HepG2 (cell line): ENCODE measurements at regions not wholly inside any gene's neighbourhood (a gene's known extent, or its start where the extent isn't known, plus 50 kb on each side); places are given as distances from the start of the nearest gene placed in this dataset.
"Not testable (repeated sequence)": the region's sequence is repeated elsewhere in the genome, so short reads cannot be mapped to it uniquely, and the experiment has no call there.

Experiments
- ATAC-seq: fragments of 200-7000 bp; cut with Tn5 transposase; 3 replicates; pipeline ENCODE4 v1.9.1; 2020; ENCODE audit warnings: mild to moderate bottlenecking, moderate library complexity
- BruUV-seq: library from RNA; stranded (reverse); fragments of 400-500 nt; replicated peaks from 2 replicates; lab custom pipeline; 2021; lab: Mats Ljungman, UMichigan
- CTCF ChIA-PET: fragments of 300-600 bp; formaldehyde crosslinking; extraction: SDS; loops from one replicate; lab custom pipeline; 2021; ENCODE audit warnings: low total read pairs, inconsistent platforms, low intra/inter-chr PET ratio; lab: Yijun Ruan, JAX
- POLR2A ChIA-PET: fragments of 350-600 bp; sonication (Branson Sonifier 250); formaldehyde crosslinking; loops from one replicate; lab custom pipeline; 2020; ENCODE audit warnings: antibody characterized with exemption, inconsistent platforms; lab: Yijun Ruan, JAX
- DNase-seq: peaks from one replicate; pipeline ENCODE4 v3.0.0-alpha.2; 2015; ENCODE audit warnings: low spot score
- FAIRE-seq: peaks from 3 replicates; lab custom pipeline; 2011; peaks lifted over from hg19 to GRCh38; lab: Jason Lieb, UNC
- H2AFZ ChIP-seq: one replicate; pipeline ENCODE4 v1.6.1; 2011; ENCODE audit warnings: low read length, inconsistent platforms
- H3K27ac ChIP-seq: fragments of 300-600 bp; 3 replicates; pipeline ENCODE4 v1.8.0; 2011; ENCODE audit warnings: mixed run types, mild to moderate bottlenecking, mixed read lengths, low read length, inconsistent platforms; ENCODE audit not compliant: insufficient read depth; ENCODE audit errors: extremely low read length
- H3K27me3 ChIP-seq, 2 experiments: fragments of 200-600 bp in 1 of 2; 2 replicates in 1 of 2; 3 replicates in 1 of 2; pipeline versions ENCODE4 v1.6.0 to v1.8.0; 2011; ENCODE audit warnings: low read length in 2 of 2, mild to moderate bottlenecking in 2 of 2, moderate library complexity in 2 of 2, inconsistent platforms in 1 of 2; ENCODE audit not compliant: insufficient read depth in 2 of 2, control insufficient read depth in 1 of 2
- H3K36me3 ChIP-seq, 2 experiments: fragments of 200-600 bp in 1 of 2; replicated peaks in 1 of 2; 2 replicates in 1 of 2; 3 replicates in 1 of 2; pipeline versions ENCODE4 v1.5.1 to v1.8.0; 2011; ENCODE audit warnings: low read length in 2 of 2, inconsistent platforms in 1 of 2; ENCODE audit not compliant: insufficient read depth in 2 of 2, control insufficient read depth in 1 of 2
- H3K4me1 ChIP-seq: 2 replicates; pipeline ENCODE4 v1.5.1; 2012; ENCODE audit warnings: low read length, inconsistent platforms; ENCODE audit not compliant: insufficient read depth
- H3K4me2 ChIP-seq: 2 replicates; pipeline ENCODE4 v1.6.0; 2011; ENCODE audit warnings: low read depth, low read length, inconsistent platforms
- H3K4me3 ChIP-seq, 3 experiments: fragments of 200-600 bp in 1 of 3; sonication (generic), shearing (Covaris generic) in 1 of 3; replicated peaks in 1 of 3; 2 replicates each; pipeline ENCODE4 v1.5.1; 2011 to 2016; ENCODE audit warnings: low read length in 3 of 3, inconsistent platforms in 2 of 3, low read depth in 2 of 3, mild to moderate bottlenecking in 2 of 3, control low read depth in 1 of 3, mixed read lengths in 1 of 3; ENCODE audit not compliant: insufficient read depth in 1 of 3
- H3K79me2 ChIP-seq: one replicate; pipeline ENCODE4 v1.6.1; 2011; ENCODE audit warnings: low read length, inconsistent platforms; ENCODE audit not compliant: insufficient read depth
- H3K9ac ChIP-seq: 2 replicates; pipeline ENCODE4 v1.6.0; 2011; ENCODE audit warnings: mild to moderate bottlenecking, low read depth, low read length, inconsistent platforms; ENCODE audit not compliant: insufficient read depth
- H3K9me3 ChIP-seq: 2 replicates; pipeline ENCODE4 v1.5.1; 2012; ENCODE audit warnings: mild to moderate bottlenecking, low read length
- H4K20me1 ChIP-seq: 2 replicates; pipeline ENCODE4 v1.6.0; 2011; ENCODE audit warnings: inconsistent platforms, mild to moderate bottlenecking, low read length, moderate library complexity; ENCODE audit not compliant: insufficient read depth
- BRD4 ChIP-seq: sonication (generic); formaldehyde crosslinking; IDR thresholded peaks from 2 replicates; pipeline ENCODE4 v1.4.0; 2020; ENCODE audit warnings: missing genetic modification reagents
- CENPBD1 ChIP-seq: sonication (generic); formaldehyde crosslinking; IDR thresholded peaks from 2 replicates; pipeline ENCODE4 v1.8.0; 2022; ENCODE audit warnings: missing genetic modification reagents, low read depth, mild to moderate bottlenecking, borderline replicate concordance
- CENPT ChIP-seq: sonication (generic); formaldehyde crosslinking; IDR thresholded peaks from 2 replicates; pipeline ENCODE4 v1.8.0; 2022; ENCODE audit warnings: low read depth, mild to moderate bottlenecking, moderate library complexity, missing genetic modification reagents
- ELK4 ChIP-seq: sonication (generic); formaldehyde crosslinking; IDR thresholded peaks from 2 replicates; pipeline ENCODE4 v1.9.0; 2021; ENCODE audit warnings: missing genetic modification reagents, borderline replicate concordance
- NFIB ChIP-seq: sonication (generic); formaldehyde crosslinking; IDR thresholded peaks from 2 replicates; pipeline ENCODE4 v1.9.0; 2021; ENCODE audit warnings: missing genetic modification reagents, mild to moderate bottlenecking, borderline replicate concordance
- NRL ChIP-seq: sonication (generic); formaldehyde crosslinking; IDR thresholded peaks from 2 replicates; pipeline ENCODE4 v1.5.0; 2020; ENCODE audit warnings: missing genetic modification reagents, mild to moderate bottlenecking, moderate library complexity, borderline replicate concordance
- PLSCR1 ChIP-seq: sonication (generic); formaldehyde crosslinking; IDR thresholded peaks from 2 replicates; pipeline ENCODE4 v1.5.0; 2020; ENCODE audit warnings: missing genetic modification reagents, mild to moderate bottlenecking, borderline replicate concordance
- SCMH1 ChIP-seq: sonication (generic); formaldehyde crosslinking; IDR thresholded peaks from 2 replicates; pipeline ENCODE4 v1.9.0; 2021; ENCODE audit warnings: missing genetic modification reagents, mild to moderate bottlenecking, borderline replicate concordance
- SSRP1 ChIP-seq: IDR thresholded peaks from 2 replicates; pipeline ENCODE4 v1.6.1; 2016; ENCODE audit warnings: control low read depth
- THAP7 ChIP-seq: sonication (generic); formaldehyde crosslinking; IDR thresholded peaks from 2 replicates; pipeline ENCODE4 v1.8.1; 2023; ENCODE audit warnings: mild to moderate bottlenecking, missing genetic modification reagents
- YEATS2 ChIP-seq: sonication (generic); formaldehyde crosslinking; IDR thresholded peaks from 2 replicates; pipeline ENCODE4 v1.4.0; 2020; ENCODE audit warnings: missing genetic modification reagents, borderline replicate concordance
- ZC3H13 ChIP-seq: sonication (generic); formaldehyde crosslinking; IDR thresholded peaks from 2 replicates; pipeline ENCODE4 v1.8.1; 2023; ENCODE audit warnings: mild to moderate bottlenecking, missing genetic modification reagents, moderate library complexity
- ZNF230 ChIP-seq: sonication (generic); formaldehyde crosslinking; IDR thresholded peaks from 2 replicates; pipeline ENCODE4 v1.4.0; 2020; ENCODE audit warnings: mild to moderate bottlenecking, missing genetic modification reagents
- ZNF329 ChIP-seq: sonication (generic); formaldehyde crosslinking; IDR thresholded peaks from 2 replicates; pipeline ENCODE4 v1.9.0; 2021; ENCODE audit warnings: low read depth, mild to moderate bottlenecking, missing genetic modification reagents
- ZSCAN31 ChIP-seq: sonication (generic); formaldehyde crosslinking; IDR thresholded peaks from 2 replicates; pipeline ENCODE4 v1.5.0; 2020; ENCODE audit warnings: low read depth, mild to moderate bottlenecking, missing genetic modification reagents
- WGBS: methylation state at CpG from one replicate; pipeline ENCODE4 v1.1.6; 2017; ENCODE audit warnings: low lambda C conversion rate; 5-methylcytosine and 5-hydroxymethylcytosine counted together
- in situ Hi-C: cut with HindIII; loops from 2 replicates; pipeline ENCODE4 v1.10.0; 2017; ENCODE audit warnings: low pct_unique_long_range_greater_than_20kb; ENCODE audit not compliant: extremely low pct_ligation_motif_present
- intact Hi-C: fragments of 100-400 bp; cut with micrococcal nuclease; formaldehyde crosslinking; loops from one replicate; pipeline ENCODE4 v1.10.0; 2022; ENCODE audit not compliant: unreplicated experiment

GRCh38 chr12:87575906-87576305 is 453.3 kb downstream of the C12orf50 start (continued):
- TF ChIP-seq ELK4 (CRISPR knock-in tag) (no peak), PLSCR1 (CRISPR knock-in tag) (no peak)
- TF ChIP-seq, all 625 proteins: peak for 0

GRCh38 chr12:87566918-87567317 is 462.3 kb downstream of the C12orf50 start:
- H3K4me3 ChIP-seq, H3K4me2 ChIP-seq, ATAC-seq, H3K36me3 ChIP-seq, H3K27ac ChIP-seq, H3K9ac ChIP-seq, H3K27me3 ChIP-seq, FAIRE-seq, H2AFZ ChIP-seq, intact Hi-C loops, H3K4me1 ChIP-seq, in situ Hi-C loops, DNase-seq, BruUV-seq, H4K20me1 ChIP-seq, CTCF ChIA-PET, H3K79me2 ChIP-seq, POLR2A ChIA-PET: not testable (repeated sequence)
- H3K9me3 ChIP-seq: peaks cover 54% of the 10 kb centered on the region
- WGBS: 0% methylated on average over 4 of the region's 4 CpGs

GRCh38 chr12:87556985-87557384 is 472.2 kb downstream of the C12orf50 start:
- BruUV-seq: no TSS peak
- no peaks in the 10 kb centered on the region for H3K4me1 ChIP-seq
- FAIRE-seq (no peak), ATAC-seq (no peak), DNase-seq (no peak)
- H3K79me2 ChIP-seq: no peaks in the 10 kb centered on the region
- H3K9me3 ChIP-seq: peaks cover 86% of the 10 kb centered on the region
- in situ Hi-C loops (no loop called here), intact Hi-C loops (no loop called here)
- H3K9ac ChIP-seq: no peak overlapping the region
- H3K36me3 ChIP-seq: no peaks in the 10 kb centered on the region
- ChIA-PET CTCF (no interaction called here), POLR2A (no interaction called here)
- no peak overlapping the region for H3K4me3 ChIP-seq
- H3K4me2 ChIP-seq: no peak overlapping the region
- WGBS: 3% methylated on average over 5 of the region's 5 CpGs
- no peak overlapping the region for H2AFZ ChIP-seq
- no peaks in the 10 kb centered on the region for H3K27me3 ChIP-seq
- no peaks in the 10 kb centered on the region for H4K20me1 ChIP-seq
- H3K27ac ChIP-seq: no peak overlapping the region
- TF ChIP-seq ZNF230 (no peak), CENPBD1 (CRISPR knock-in tag) (no peak), ZNF329 (no peak), BRD4 (CRISPR knock-in tag) (no peak), CENPT (CRISPR knock-in tag) (no peak), ZC3H13 (CRISPR knock-in tag) (no peak), NFIB (CRISPR knock-in tag) (no peak), SSRP1 (CRISPR knock-in tag) (no peak), NRL (CRISPR knock-in tag) (no peak), SCMH1 (CRISPR knock-in tag) (no peak), YEATS2 (CRISPR knock-in tag) (no peak), ZSCAN31 (CRISPR knock-in tag) (no peak), THAP7 (CRISPR knock-in tag) (no peak)
